ENCODE measurements at regions not wholly inside any gene's neighbourhood (a gene's known extent, or its start where the extent isn't known, plus 50 kb on each side); places are given as distances from the start of the nearest gene placed in this dataset.

DNA sequence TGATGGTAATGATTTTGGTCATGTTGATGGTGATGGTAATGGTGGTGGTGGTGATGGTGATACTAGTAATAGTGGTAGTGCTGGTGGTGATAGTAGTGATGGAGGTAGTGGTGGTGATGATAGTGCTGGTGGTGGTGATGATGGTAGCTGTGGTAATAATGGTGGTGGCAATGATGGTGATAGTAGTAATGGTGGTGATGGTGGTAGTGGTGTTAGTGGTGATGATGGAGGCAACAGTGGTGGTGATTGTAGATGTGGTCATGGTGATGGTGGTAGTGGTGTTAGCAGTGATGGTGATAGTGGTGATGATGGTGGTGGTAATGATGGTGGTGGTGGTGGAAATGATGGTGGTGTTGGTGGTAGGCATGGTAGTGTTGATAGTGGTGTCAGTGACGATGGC lies 127.0 kb upstream of the RPL38 start:
- Mint-ChIP-seq H3K4me1 (ENCODE audit: low read depth) (no peaks in the 10 kb centered on the region), H3K36me3 (ENCODE audit: low read depth) (no peaks in the 10 kb centered on the region), H3K9me3 (no peaks in the 10 kb centered on the region), H3K27me3 (ENCODE audit: low read depth) (no peaks in the 10 kb centered on the region), H3K27ac (no peak overlapping the region), H3K4me3 (no peak overlapping the region)

DNA sequence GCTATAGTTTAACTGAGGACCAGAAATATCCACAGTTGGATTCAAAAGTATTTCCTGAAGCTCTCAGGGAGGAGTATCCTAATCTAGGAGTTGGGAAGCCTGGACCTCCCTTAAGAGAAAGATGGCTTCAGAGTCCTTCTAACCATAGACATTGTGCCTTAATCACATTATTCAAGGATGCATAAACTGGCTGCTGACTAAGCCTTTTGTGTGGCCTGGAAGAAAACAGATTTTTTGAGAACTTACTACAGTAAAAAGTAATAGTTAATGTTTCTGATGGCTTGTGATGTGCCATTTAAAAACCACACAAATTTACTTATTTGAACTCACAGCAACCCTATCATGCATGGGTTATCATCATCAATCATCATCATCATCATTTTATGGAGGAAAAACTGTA lies 126.2 kb upstream of the RPL38 start:
- Mint-ChIP-seq H3K27ac (no peak overlapping the region), H3K4me3 (no peak overlapping the region), H3K27me3 (ENCODE audit: low read depth) (peaks cover 2% of the 10 kb centered on the region), H3K36me3 (ENCODE audit: low read depth) (no peaks in the 10 kb centered on the region), H3K9me3 (no peaks in the 10 kb centered on the region), H3K4me1 (ENCODE audit: low read depth) (no peaks in the 10 kb centered on the region)

DNA sequence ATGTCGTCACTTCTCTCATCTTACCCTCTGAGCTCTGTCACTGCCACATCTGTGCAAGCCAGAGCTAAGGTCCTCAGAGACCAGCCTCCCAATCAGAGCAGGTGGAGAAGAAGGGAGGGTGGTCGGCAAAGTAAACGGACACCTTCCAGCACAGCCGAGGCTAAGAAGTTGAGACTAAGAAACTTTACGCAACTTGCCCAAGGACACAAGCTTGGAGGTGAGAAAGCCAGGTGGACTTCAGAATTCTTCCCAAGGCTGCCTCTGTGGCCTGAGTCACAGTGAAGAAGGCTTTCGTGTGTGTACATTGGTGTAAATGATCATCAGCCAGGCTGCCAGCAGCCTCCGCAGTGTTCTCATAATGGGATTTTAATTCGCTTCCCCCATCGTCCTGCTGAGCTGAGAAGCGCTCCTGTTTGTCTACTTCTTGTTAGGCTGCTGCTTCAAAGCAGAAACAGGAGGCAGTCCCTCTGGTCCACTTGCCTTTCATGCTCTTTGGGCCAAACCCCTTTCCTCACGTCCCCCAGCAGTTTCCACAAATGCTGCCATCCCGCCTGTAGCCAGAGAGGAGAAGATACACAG lies 125.0 kb upstream of the RPL38 start:
- Mint-ChIP-seq H3K4me1 (ENCODE audit: low read depth) (no peaks in the 10 kb centered on the region), H3K27ac (no peak overlapping the region), H3K36me3 (ENCODE audit: low read depth) (no peaks in the 10 kb centered on the region), H3K9me3 (no peaks in the 10 kb centered on the region), H3K4me3 (no peak overlapping the region), H3K27me3 (ENCODE audit: low read depth) (peaks cover 4% of the 10 kb centered on the region)

DNA sequence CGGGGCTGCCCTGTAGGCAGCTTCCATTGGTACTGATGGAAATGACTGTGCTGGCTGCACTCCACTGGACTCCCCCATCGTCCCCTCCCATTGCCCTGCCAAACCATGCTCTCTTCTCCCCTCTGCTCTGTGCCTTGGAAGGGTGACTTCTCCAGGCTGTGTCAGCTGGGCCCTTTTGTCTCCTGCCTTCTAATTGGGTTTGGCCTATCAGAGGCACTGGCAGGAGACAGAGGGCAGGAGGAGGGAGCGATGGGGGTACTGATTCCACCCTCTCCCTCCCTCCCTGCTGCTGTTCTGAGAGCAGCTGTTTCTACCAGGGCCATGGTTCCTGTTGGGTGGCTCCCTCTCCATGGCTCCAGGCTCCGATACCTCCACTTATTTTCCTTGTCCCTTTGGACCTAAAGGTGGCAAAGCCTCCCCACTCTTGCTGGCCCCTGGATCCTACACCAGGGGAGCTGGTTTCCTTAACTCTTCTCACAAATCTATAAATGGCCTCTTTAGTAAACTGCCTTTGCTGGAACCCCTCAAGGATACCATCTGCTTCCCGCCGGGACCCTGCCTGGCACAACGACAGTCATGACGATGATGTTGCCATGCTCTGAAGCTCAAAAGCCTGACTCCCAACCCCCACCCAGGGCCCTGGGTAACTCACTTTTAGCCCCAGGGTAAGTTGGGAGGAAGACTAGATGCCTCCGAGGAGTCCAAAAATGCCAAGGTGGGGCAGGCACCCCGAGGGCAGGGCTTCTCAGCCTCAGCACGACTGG lies 123.8 kb upstream of the RPL38 start:
- H3K36me3 Mint-ChIP-seq (ENCODE audit: low read depth), result no peaks in the 10 kb centered on the region
- H3K27ac Mint-ChIP-seq, result no peak overlapping the region
- H3K4me3 Mint-ChIP-seq, result no peak overlapping the region
- H3K27me3 Mint-ChIP-seq (ENCODE audit: low read depth), result peaks cover 4% of the 10 kb centered on the region
- no peaks in the 10 kb centered on the region for H3K4me1 Mint-ChIP-seq (ENCODE audit: low read depth)
- no peaks in the 10 kb centered on the region for H3K9me3 Mint-ChIP-seq

DNA sequence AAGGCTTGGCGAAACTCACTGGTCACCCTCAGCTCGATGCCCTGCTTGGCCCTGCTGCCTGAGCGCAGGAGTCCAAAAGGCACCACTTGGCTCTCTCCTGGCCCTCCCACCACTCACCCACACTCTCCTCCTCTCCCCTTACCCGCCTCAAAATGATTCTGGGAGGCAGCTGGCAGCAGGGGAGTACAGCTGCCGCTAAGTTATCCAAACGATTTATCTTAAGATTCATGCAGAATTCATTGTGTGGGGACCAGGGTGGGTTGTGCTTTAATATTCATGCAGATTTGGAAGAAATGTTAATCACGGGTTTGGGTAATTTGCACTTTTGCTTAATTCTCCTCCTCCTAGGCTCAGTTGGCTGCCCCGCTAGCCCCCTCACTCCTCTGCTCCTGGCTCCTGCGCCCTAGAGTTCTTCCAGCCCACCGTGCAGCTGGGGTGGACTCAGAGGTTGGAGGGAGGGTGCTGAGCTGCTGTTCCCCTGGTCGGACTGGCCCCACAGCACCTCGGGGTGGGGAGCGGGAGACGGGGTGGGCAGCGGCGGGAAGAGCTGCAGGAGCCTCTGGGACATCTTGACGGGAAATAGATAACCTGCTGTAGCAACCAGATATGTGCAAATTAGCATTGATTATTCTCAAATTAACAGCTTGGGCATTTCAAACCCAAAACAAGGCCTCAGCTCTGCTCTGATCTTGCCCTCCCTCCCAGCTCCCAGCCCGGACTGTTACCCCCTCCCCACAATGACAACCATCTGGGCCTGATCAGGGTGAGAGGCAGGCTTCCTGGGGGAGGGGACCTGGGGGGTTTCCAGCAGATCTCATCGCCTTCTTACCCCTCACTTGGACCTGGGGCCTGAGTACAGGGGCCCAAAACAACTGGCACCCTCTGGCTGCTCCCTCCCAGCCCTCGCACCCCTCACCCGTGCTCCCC lies 122.6 kb upstream of the RPL38 start:
- Mint-ChIP-seq H3K4me1 (ENCODE audit: low read depth) (no peaks in the 10 kb centered on the region), H3K4me3 (no peak overlapping the region), H3K27ac (no peak overlapping the region), H3K27me3 (ENCODE audit: low read depth) (peaks cover 4% of the 10 kb centered on the region), H3K9me3 (peaks cover 8% of the 10 kb centered on the region), H3K36me3 (ENCODE audit: low read depth) (no peaks in the 10 kb centered on the region)

DNA sequence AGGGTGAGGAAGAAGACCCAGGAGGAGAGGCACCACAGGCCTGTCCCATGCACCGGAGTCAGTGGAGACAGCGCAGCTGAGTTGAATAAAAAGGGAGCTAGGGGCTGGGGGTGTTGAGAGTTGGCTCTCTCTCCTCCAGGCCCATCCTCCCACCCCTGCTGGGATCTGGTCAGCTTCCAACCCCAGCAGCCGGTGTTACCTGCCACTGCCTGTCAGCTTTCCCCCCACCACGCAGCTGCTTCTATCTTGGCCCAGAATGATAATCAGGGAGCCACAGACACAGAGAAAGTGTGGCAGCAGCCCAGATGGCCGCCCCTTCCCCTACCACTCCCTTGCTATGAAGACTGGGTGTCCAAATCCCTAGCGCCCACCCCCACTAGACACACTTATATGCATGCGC lies 120.6 kb upstream of the RPL38 start:
- Mint-ChIP-seq H3K4me1 (ENCODE audit: low read depth) (no peaks in the 10 kb centered on the region), H3K27ac (no peak overlapping the region), H3K4me3 (no peak overlapping the region), H3K9me3 (peaks cover 8% of the 10 kb centered on the region), H3K36me3 (ENCODE audit: low read depth) (no peaks in the 10 kb centered on the region), H3K27me3 (ENCODE audit: low read depth) (peaks cover 4% of the 10 kb centered on the region)

DNA sequence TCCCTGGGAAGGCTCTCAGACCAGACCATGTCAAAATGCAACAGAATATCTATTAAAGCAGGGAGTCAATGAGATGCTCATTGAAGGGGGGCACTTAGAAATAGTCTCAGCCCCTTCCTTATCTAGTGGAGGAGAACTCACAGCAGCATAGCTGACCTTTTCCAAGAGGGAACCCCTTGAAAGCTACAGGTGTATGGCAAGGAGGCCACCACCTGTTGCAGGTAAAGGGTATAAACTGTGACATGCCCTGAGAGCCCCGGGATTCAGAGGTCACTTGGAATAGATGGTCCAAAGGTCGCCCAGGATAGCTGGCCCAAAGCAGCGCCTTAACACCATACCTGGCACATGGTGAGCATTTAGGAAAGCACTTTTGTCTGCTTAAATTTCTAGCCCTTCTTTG lies 120.2 kb upstream of the RPL38 start:
- Mint-ChIP-seq H3K4me1 (ENCODE audit: low read depth) (no peaks in the 10 kb centered on the region), H3K9me3 (peaks cover 8% of the 10 kb centered on the region), H3K27me3 (ENCODE audit: low read depth) (peaks cover 4% of the 10 kb centered on the region), H3K36me3 (ENCODE audit: low read depth) (no peaks in the 10 kb centered on the region), H3K27ac (no peak overlapping the region), H3K4me3 (no peak overlapping the region)

DNA sequence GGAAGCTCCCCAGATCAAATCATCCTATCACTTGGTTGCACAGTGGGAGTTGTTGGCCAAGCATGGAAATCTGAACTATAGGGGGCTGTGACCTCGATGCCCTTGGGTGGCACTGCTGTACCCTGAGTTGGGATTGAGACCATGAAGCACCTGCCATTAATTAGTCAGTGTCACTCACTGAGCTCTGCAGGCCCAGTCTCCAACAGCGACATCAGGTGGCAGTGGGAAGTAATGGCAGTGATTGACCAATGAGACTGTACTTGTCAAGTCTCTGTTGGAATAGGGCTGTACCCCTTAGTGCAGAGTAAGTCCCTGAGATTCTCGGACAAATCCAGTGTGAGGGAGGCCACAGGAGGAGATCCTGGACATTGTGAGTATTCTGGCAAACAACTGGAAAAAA lies 118.0 kb upstream of the RPL38 start:
- peaks cover 8% of the 10 kb centered on the region for H3K9me3 Mint-ChIP-seq
- H3K27me3 Mint-ChIP-seq (ENCODE audit: low read depth), result peaks cover 4% of the 10 kb centered on the region
- no peak overlapping the region for H3K27ac Mint-ChIP-seq
- no peaks in the 10 kb centered on the region for H3K36me3 Mint-ChIP-seq (ENCODE audit: low read depth)
- H3K4me3 Mint-ChIP-seq, result no peak overlapping the region
- no peaks in the 10 kb centered on the region for H3K4me1 Mint-ChIP-seq (ENCODE audit: low read depth)

DNA sequence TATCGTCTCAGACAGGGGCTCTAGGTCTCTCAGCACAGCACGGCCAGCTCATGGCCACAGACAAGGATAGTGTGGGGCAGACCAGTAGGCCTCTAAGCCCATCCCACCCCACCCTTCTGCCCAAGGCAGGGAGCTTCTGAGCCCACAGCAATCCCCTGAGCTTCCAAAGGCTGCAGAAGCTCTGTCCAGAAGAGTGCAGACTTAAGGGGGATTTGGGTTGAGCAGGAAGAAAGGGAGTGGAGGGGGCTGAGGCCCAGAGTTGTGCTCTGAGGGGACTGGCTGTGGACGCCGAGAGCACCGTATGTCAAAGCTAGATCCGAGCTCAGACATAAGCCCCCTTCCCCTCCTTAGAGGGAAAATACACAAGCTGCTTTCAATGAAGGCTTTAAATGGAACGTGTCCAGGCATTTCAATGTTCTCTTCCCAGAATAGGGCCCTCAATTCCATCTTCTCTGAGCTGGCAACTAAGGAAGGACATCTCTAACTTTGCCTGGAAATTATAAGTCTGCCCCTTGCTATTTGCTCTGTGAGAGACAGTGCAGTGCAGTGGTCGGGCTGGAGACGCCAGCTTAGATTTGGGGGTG lies 116.4 kb upstream of the RPL38 start:
- no peaks in the 10 kb centered on the region for H3K36me3 Mint-ChIP-seq (ENCODE audit: low read depth)
- H3K27ac Mint-ChIP-seq, result no peak overlapping the region
- peaks cover 6% of the 10 kb centered on the region for H3K27me3 Mint-ChIP-seq (ENCODE audit: low read depth)
- H3K4me1 Mint-ChIP-seq (ENCODE audit: low read depth), result no peaks in the 10 kb centered on the region
- peaks cover 8% of the 10 kb centered on the region for H3K9me3 Mint-ChIP-seq
- H3K4me3 Mint-ChIP-seq, result no peak overlapping the region

DNA sequence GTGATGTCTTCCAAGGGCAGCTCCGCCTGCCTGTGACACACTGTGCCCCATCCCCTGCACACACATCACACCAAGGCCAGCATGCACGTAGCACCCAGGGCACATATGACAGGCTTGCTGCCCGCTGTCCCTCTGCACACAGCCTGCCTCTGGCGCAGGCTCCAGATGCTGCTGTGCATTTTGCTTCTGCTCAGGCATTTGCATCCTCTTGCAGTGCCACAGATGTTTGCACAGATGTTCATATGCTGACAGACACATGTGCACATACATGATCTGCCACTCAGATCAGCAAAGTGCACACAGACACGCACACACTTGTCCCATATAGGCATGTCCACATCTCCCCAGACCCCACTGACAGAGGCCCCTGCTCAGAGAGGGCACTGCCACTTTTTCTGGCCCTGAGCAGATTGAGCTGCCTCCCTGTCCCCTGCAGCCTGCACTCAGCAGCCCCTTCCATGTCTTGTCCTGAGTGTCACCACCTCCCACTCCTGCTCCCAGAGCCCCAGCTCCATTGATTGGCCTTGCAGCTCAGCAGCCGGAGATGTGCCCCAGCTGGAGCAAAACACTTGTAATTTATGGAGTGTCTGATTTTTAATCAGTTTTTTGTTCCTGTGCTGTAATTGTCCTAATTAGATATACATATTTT lies 115.1 kb upstream of the RPL38 start:
- Mint-ChIP-seq H3K4me3 (no peak overlapping the region), H3K36me3 (ENCODE audit: low read depth) (no peaks in the 10 kb centered on the region), H3K9me3 (peaks cover 8% of the 10 kb centered on the region), H3K27me3 (ENCODE audit: low read depth) (peaks cover 4% of the 10 kb centered on the region), H3K4me1 (ENCODE audit: low read depth) (no peaks in the 10 kb centered on the region), H3K27ac (no peak overlapping the region)

DNA sequence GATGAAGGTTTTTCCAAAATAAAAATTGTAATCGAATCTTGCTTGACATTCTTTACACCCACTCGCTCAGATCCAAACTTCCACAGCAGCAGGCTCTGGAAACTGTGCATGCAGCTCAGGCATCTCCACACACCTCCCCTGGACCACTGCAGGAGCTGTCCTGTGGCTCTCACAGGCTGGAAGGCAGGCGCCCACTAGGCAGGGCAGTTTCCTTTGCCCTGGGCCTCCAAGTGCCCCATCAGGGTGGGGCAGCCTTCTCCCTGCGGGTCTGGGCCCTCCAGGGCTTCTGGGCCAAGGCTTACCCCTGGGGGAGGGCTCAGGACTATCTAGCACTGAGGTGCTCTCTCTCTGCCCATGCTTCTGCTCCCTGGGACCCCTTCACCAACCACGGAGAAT lies 114.5 kb upstream of the RPL38 start:
- H3K27me3 Mint-ChIP-seq (ENCODE audit: low read depth), result peaks cover 8% of the 10 kb centered on the region
- no peaks in the 10 kb centered on the region for H3K36me3 Mint-ChIP-seq (ENCODE audit: low read depth)
- no peak overlapping the region for H3K27ac Mint-ChIP-seq
- no peaks in the 10 kb centered on the region for H3K4me1 Mint-ChIP-seq (ENCODE audit: low read depth)
- H3K4me3 Mint-ChIP-seq, result no peak overlapping the region
- peaks cover 8% of the 10 kb centered on the region for H3K9me3 Mint-ChIP-seq

DNA sequence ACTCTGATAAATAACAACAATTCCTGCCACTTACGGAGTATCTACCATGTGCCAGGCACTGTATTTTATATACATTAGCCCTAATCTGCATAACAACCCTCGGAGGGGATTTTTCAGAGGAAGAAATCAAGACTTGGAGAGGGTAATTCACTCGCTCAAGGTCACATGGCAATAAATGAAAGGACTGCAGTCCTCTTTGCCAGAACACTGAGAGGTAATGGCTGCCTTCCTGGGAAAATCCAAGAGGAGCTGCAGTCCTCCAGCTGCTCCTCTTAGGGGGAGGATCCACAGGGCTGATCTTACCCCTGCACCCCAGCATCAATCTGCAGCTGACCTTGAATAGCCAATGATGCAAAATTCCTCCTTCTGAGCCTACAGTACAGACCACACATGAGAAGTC lies 114.1 kb upstream of the RPL38 start:
- Mint-ChIP-seq H3K36me3 (ENCODE audit: low read depth) (no peaks in the 10 kb centered on the region), H3K27me3 (ENCODE audit: low read depth) (peaks cover 8% of the 10 kb centered on the region), H3K4me1 (ENCODE audit: low read depth) (no peaks in the 10 kb centered on the region), H3K4me3 (no peak overlapping the region), H3K9me3 (peaks cover 8% of the 10 kb centered on the region), H3K27ac (no peak overlapping the region)

DNA sequence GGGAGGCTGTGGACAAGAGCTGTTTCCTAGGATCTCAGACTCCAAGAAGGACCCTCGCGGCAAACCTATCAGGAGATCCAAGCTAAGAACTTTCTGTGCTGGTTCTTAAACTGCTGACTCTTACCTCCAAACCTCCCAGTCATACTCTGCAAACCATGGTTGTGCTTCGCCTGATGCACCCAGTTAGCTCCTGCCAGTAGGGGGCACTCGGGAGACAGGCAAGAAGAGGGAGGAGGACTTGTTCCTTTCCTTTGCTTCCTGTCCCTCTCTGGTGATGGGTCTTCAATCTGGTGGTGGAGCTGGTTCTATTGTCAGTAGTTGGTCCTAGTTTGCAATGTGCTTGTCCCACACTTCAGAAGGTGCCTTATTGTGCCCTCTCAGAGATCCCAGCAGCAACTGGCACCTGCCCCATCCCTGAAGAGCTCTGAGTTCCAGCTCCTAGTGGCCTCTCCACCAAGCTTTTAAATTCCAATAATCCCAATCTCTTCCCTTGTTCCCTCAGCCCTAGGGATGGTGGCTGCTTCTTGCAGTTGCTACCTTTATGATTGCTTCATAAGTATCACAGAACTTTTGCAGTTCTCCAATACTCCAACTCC lies 113.5 kb upstream of the RPL38 start:
- no peak overlapping the region for H3K27ac Mint-ChIP-seq
- H3K36me3 Mint-ChIP-seq (ENCODE audit: low read depth), result no peaks in the 10 kb centered on the region
- H3K4me1 Mint-ChIP-seq (ENCODE audit: low read depth), result no peaks in the 10 kb centered on the region
- peaks cover 5% of the 10 kb centered on the region for H3K9me3 Mint-ChIP-seq
- H3K27me3 Mint-ChIP-seq (ENCODE audit: low read depth), result peaks cover 8% of the 10 kb centered on the region
- no peak overlapping the region for H3K4me3 Mint-ChIP-seq

DNA sequence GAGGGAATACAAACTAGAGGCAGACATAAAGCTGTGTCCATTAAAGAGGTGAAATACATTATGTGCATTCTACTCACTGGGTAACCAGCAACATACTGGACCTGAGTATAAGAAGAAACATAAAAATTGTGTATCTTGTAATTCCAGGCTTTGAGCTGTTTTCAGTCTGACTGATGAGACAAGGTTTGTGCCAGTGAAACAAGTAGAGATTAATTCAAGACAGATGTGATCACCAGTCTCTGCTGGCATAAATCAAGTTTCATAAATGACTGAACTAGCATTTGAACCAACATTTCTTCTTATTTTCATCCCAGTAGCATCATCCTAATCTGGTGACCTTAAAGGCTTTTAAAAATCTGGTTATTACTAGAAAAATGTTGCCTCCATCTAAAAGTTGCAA lies 108.8 kb upstream of the RPL38 start:
- Mint-ChIP-seq H3K9me3 (no peaks in the 10 kb centered on the region), H3K36me3 (ENCODE audit: low read depth) (no peaks in the 10 kb centered on the region)

More for the DNA sequence above, 108.8 kb upstream of the RPL38 start:
- Mint-ChIP-seq H3K27me3 (ENCODE audit: low read depth) (peaks cover 8% of the 10 kb centered on the region), H3K27ac (no peak overlapping the region), H3K4me3 (no peak overlapping the region), H3K4me1 (ENCODE audit: low read depth) (no peaks in the 10 kb centered on the region)
